GM18498 (cell line): ENCODE measurements at regions not wholly inside any gene's neighbourhood (a gene's known extent, or its start where the extent isn't known, plus 50 kb on each side); places are given as distances from the start of the nearest gene placed in this dataset.
"Not testable (repeated sequence)": the region's sequence is repeated elsewhere in the genome, so short reads cannot be mapped to it uniquely, and the experiment has no call there.

Experiments used
- ATAC-seq: cut with Tn5 transposase; IDR thresholded peaks from one replicate; pipeline ENCODE4 v1.9.1; 2021; ENCODE audit warnings: mild to moderate bottlenecking, moderate library complexity; ENCODE audit not compliant: unreplicated experiment

DNA sequence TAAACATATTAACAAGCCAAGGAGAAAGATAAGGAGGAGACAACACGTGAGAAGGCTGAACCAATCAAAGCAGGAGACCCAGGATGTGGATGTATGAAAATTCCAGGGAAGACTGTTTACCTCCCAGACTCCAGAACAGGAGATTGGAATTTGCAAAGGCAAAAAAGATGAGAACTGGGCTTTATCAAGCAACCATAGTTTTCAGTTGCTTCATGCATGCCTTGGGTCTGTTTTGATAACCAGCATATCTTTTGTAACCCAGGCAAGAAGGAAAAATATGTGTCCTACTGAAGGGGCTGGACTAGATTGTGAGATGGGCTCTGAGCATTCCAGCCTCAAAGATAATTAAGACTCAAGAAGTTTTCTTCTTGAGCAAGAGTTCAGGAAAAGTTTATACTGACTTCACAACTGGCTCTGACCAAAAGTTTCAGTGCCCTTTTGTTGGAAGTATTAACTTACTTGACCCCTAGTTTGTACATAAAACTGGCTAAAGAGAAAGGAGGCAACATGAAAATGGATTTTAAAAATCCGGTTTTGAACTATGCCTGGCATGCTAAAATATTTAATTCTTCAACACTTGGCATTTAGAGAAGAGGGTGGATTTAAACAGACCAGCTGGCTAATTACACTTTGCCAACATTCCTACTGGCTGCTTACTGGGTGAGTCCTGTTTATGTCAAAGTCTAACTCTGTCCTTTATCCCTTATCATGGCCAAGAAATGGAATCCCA is 79.3 kb upstream of the CD28 start:
- no peak for ATAC-seq

DNA sequence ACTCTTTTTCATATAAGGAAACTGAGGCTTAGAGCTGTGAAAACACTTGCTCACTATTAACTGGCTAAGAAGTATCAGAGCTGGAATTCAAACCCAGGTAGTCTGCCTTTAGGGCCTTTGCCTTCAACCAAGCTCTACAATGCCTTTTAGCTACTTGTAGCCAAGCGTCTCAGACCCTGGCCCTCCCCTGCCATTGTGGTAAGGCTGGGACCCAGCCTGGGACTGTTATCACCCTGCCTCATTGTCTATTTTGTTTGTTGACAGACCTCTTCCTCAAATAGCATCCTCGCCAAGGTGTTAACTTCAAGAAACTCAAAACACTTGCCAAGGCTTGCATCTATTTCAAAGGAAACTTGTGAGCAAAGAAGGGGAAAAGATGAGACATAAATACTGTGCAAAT is 76.7 kb upstream of the CD28 start:
- ATAC-seq: no peak

DNA sequence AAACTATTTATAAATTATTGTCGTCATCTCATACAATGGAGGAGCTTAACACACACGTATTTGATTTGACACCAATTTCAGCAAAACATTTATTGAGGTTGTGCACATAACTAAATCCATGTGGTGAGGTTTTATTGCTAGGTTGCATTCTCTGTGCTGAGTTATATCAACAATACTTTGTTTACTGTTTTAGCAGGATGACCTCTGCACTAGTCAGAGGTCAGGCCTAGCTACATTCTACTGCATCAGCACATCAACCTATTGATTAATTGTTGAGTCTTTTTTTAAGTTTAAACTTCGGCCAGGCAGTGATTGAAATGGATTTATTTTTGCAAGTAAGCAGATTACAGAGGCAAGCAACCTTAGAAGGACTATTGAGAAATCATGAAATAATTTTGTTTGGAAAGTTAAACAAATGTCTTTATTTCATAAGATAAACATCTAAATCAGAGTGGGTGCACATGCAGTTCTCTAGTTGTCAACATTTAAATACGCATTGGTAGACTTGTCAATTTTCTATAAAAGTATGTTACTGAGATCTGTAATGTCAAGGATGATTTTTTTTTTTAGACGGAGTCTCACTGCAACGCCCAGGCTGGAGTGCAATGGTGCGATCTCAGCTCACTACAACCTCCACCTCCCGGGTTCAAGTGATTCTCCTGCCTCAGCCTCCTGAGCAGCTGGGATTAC is 75.2 kb upstream of the CD28 start:
- no peak for ATAC-seq

DNA sequence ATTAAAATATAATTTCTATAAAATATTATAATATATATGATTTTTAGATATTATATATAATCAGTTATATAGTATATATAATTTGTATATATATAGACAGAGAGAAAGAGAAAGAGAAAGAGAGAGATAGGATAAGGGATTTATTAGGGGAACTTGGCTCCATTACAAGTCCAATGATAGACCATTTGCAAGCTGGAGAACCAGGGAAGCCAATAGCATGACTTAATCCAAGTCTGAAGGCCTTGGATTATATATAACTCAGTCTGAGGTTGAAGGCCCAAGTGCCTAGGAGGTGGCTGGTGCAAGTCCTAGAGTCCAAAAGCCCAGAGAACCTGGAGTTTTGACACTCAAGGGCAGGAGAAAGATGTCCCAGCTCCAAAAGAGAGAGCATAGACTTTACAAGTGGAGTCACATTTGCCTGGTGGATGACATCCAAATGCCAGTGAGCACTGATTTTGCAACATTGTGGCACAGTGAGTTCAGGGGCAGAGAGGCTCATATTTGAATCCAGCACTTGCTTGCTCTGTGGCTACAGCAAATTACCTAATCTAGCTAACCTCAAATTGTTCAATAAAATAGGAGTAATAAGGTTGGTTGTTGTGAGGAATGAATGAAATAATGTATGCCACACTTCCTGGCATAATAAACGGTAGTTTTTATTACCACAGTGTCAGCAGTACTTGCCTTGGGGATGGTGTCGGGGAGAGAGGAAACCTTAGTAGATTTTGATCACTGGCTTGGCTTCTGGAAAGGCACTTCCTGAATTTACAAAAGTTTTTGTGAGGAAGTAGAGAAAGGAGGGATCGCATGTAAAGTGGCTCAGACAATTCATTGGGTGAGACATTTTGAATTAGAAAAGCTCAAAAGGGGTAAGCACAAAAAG is 69.6 kb upstream of the CD28 start:
- no peak for ATAC-seq

DNA sequence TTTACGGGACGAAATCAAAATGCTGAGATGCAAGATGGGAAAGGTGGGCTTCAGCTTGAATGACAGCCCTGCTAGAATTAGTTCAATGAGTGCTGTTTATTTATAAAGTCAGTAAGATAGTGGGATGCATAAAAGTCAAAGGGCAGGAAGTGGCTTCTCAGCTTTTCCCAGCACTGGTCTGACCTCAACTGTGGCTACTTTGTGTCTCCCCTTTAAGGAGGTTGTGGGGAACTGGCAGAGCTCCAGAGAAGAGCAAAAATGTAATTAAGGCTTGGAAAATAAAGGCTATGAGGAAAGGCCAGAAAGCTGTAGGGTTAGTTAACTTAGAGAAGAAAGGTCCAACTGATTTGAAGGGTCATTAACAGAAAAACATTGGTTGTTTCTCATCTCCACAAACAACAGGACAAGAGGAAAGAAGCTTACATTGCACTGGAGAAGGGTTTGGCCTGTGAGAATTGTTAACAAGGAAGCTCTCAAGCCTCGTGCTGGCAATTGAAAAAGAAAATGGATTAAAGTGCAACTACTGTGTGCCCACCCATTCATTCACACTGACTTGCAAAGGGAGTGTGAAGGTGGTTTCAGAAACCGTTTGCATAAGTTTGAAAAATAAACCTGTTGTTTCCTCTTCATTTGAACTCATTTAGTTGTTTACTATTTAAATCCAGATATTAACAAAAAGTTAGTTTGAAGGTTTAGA is 68.8 kb upstream of the CD28 start:
- ATAC-seq: no peak

DNA sequence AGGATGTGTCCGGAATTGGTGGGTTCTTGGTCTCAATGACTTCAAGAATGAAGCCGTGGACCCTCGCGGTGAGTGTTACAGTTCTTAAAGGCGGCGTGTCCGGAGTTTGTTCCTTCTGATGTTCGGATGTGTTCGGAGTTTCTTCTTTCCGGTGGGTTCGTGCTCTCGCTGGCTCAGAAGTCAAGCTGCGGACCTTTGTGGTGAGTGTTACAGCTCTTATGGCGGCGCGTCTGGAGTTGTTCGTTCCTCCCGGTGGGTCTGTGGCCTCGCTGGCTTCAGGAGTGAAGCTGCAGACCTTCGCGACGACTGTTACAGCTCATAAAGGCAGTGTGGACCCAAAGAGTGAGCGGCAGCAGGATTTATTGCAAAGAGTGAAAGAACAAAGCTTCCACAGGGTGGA is 64.6 kb upstream of the CD28 start:
- ATAC-seq: not testable (repeated sequence)

DNA sequence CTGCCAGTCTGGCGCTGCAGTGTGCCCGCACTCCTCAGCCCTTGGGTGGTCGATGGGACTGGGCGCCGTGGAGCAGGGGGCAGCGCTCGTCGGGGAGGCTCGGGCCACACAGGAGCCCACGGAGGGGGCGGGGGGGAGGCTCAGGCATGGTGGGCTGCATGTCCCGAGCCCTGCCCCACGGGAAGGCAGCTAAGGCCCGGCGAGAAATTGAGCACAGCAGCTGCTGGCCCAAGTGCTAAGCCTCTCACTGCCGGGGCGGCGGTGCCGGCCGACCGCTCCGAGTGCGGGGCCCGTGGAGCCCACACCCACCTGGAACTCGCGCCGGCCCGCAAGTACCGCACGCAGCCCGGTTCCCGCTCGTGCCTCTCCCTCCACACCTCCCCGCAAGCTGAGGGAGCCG is 63.6 kb upstream of the CD28 start:
- ATAC-seq: not testable (repeated sequence)

DNA sequence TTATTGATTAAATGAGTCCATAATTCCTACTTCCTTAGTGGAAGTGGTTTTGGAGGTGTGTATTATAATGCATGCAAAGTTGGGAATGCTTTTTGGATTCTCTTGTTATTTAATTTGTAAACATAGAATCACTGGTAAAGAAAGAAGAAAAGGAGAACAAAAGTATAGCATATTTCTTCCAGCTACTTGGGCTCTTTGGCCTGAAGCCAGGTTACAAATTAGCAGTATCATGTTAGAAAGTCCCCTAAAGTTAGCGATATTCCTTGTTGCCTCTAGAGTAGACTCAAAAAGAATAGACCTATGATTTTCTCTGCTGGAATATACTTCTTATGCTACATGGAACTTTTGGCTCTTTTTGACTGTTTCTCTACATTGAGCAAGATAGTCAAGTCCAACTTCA is 60.6 kb upstream of the CD28 start:
- ATAC-seq: no peak

DNA sequence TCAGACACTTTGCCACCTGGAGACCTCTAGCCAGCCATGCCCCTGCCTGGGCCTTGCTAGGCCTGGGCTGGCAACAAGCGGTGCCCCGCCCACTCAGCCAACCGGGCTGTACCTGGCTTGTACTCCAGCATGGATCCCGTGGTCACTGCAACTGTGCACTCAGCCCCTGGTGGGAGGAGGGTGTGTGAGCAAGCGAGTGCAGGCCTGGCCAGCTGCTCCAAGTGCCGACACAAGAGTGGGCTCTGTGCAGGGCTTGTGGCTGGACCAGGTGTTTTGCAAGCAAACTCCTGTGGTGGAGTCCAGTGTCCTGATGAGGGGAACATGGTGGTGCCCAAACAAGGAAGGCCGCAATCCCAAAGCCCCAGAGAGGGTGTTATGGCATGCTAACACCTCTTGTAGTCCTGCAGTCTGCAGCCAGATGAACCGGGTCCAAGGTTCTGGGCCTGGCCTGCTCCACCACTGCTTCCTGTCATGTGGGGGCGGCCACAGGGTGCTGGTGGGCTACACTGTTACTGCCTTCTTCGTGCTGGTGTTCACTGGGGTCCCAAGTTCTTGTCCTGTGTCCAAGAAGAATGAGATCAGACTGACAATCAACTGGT is 60.1 kb upstream of the CD28 start:
- ATAC-seq: no peak

DNA sequence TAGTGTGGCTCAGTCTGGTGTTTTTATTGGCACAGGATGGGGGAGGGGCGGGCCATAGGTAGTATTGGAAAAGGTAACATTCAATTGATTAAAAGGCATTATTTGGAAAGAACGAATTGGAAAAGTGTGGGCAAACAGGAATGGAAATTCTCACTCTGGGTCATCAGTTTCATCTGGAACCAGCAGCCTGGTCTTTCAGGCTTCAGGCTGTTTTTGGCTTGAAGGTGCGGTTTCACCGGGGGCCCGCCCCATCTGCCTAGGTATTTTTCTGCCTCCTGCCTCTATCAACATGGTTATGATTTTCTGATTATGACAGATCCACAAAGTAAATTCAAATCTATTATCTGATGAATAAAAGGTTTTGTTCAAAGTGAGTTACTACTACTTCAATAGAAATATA is 59.5 kb upstream of the CD28 start:
- ATAC-seq: no peak

DNA sequence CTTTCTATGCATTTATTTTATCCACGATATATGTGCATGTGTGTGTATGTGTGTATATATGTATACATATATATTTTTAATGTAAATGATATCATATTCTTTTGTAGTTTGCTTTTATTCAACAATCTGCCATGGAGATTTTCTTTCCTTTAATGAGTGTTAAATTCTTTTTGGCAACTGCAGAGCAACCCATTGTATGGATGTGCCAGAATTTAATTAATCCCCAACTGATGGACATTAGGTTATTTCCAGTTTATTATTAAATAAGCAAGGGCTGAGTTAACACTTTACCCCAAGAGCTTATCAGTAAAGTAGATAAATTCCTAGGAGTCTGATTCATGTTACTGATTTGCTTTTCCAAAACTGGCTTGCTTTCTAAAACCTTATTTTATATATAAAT is 58.9 kb upstream of the CD28 start:
- ATAC-seq: no peak

DNA sequence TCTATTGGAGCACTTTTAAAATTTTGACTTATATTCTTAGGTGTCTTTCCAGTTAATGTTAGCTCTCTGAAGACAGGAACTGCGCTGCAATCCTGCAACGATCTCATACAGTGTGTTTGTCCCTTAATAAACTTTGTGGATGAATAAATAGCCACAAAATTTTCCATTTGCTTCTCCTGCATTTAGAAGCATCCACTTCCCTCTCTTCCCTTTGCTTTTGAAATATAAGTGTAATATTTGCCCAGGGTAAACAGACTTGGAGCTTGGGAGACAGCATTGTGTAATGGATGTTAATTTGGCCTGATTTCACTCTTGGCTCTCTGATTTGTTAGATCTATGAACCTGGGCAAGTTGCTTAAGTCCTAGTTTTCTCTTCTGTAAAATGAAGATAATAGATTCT is 58.2 kb upstream of the CD28 start:
- no peak for ATAC-seq

DNA sequence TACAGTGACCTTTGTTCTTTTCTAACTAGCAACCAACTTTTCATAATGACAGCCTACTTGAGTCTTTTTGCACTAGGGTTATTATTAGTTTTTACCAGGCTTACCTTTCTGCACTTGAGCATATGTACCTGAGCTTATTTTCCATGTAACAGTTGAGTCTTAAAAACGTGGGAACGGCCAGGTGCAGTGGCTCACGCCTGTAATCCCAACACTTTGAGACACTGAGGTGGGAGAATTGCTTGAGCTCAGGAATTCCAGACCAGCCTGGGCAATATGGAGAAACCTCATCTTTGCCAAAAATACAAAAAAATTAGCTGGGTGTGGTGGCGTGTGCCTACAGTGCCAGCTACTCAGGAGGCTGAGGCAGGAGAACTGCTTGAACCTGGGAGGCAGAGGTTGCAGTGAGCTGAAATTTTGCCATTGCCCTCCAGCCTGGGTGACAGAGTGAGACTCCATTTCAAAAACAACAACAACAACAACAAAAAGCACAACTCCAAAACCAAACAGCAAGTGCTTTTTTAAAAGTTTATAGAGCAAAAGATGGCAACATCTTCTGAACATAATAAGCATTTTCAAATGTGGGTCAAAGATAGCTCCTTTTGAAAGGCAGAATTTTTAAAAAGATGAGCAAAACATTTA is 57.1 kb upstream of the CD28 start:
- ATAC-seq: no peak

DNA sequence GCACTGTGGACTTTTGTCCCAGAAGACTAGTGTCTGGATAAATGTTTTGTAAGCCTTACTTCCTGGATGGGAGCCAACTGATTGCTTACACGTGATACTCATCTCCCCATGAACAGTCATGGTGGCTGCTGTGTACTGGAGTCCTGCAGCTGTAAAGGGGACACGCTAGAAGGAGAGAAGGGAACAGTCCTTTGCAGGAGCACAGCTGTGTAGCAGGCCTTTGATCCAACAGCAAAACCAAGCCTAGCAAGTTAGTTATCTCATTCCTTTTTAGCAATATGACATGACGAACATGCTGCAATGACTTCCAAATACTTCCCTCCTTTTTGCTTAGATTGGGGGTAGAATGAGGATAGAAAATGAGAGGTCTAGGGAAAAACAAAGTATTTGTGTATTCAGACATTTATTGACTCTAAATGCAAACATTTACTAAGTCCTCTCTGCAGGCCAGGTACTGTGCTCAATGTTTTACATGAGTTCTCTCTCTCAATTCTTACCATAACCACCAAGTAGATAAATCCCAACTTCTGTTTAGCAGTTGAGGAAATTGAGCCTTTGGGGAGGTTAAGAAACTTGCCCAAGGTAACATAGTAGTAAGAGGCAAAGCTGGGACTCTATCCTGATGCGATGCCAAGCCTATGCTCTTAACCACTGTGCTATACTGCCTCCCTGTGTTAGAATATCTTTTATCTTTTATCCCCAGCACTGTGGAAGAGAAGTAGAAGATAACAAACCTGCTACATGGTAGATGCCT is 55.4 kb upstream of the CD28 start:
- ATAC-seq: peak; percentile 72

DNA sequence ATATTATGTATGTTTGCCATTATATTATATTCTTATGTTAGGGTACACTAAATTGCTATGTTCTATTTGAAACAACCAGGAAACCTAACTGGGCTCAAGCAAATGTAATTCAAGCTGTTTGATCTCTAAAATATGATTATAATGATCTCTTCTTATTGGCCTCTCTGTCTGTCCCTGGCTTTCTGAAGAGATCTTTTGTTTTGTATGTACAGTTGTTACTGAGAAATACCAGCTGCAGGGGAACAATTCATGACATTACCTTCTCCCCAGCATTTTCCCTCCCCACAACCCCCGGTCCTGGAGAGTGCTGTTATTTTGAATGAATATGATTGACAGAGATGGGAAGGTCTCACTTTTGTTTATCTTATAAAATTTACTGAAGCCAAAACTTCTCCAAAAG is 54.8 kb upstream of the CD28 start:
- ATAC-seq: no peak

DNA sequence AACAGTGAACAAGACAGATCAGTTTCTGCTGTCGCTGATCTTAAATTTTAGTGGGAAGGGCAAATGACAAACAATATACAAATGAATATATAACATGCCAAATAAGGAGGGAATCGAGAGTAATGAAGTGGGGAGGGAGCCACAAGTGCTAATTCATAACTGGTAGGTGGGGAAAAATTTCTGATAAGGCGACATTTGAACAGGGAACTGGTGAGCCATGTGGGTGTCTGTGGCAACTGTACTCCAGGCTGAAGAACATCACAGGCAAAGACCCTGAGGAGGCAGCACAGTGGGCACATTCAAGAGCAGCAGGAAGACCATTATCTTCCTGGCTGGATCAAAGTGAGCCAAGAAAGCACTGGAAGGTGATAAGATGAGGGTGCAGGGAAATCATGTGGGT is 51.6 kb upstream of the CD28 start:
- ATAC-seq: no peak

DNA sequence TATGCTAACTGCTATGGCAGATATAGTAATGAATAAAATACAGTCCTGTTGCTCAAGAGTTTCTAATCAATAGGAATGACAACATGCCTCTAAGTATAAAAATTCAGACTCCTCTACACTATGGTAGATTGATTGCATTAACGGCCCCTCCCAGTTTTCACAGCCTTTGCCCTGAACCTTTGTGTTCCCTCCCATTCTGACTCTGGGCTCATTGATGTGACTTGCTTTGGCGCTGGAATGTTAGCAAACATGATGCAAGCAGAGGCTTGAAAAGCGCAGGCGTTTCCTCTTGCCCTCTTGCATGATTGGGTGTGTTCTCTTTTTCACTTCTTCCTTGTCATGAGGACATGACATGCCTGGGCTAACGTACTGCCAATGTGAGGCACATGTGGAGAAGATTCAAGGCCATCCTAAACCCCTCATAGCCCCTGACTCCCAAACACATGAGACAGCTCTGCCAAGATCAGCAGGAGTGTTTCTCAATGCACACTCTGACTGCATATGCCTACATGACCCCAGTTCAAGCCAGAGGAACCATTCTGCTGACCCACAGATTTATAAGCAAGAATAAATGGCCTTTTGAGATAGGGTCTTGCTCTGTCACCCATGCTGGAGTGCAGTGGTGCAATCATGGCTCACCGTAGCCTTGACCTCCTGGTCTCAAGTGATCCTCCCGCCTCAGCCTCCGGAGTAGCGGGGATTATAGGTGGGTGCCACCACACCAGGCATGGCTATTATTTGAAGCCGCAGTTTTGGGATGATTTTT is 49.7 kb upstream of the CD28 start:
- no peak for ATAC-seq
